DMS53 treated with DMSO at 0.1 percent for 48 hours (cell line): ENCODE measurements at regions not wholly inside any gene's neighbourhood (a gene's known extent, or its start where the extent isn't known, plus 50 kb on each side); places are given as distances from the start of the nearest gene placed in this dataset.
"Not testable (repeated sequence)": the region's sequence is repeated elsewhere in the genome, so short reads cannot be mapped to it uniquely, and the experiment has no call there.

ENCODE experiments used
- DNase-seq: peaks from one replicate; lab custom pipeline; 2025; ENCODE audit not compliant: unreplicated experiment; lab: John Stamatoyannopoulos, UW

- DNase-seq = no peak
Measured at GRCh38 chr5:152527358-152528052, 122.4 kb upstream of the NMUR2 start.

GRCh38 chr5:152529440-152529839, 124.4 kb upstream of the NMUR2 start:
- no peak for DNase-seq

- DNase-seq = peak; percentile 65
Measured at GRCh38 chr5:152532714-152533113, 127.6 kb upstream of the NMUR2 start.

- DNase-seq = no peak
Measured at GRCh38 chr5:152534641-152535040, 129.6 kb upstream of the NMUR2 start.

- no peak for DNase-seq
Measured at GRCh38 chr5:152542741-152543140, 137.7 kb upstream of the NMUR2 start.

- no peak for DNase-seq
Measured at GRCh38 chr5:152546493-152546892, 141.4 kb upstream of the NMUR2 start.

GRCh38 chr5:152547202-152547601, 142.1 kb upstream of the NMUR2 start:
- no peak for DNase-seq

GRCh38 chr5:152549709-152550108, 144.6 kb upstream of the NMUR2 start:
- no peak for DNase-seq

GRCh38 chr5:152551061-152551460, 146.0 kb upstream of the NMUR2 start:
- no peak for DNase-seq

GRCh38 chr5:152556784-152557183, 151.7 kb upstream of the NMUR2 start:
- DNase-seq = no peak

- peak; percentile 68 for DNase-seq
Measured at GRCh38 chr5:152560512-152561137, 155.5 kb upstream of the NMUR2 start.

- DNase-seq = no peak
Measured at GRCh38 chr5:152568016-152568415, 162.9 kb upstream of the NMUR2 start.

- no peak for DNase-seq
Measured at GRCh38 chr5:152572812-152573211, 167.7 kb upstream of the NMUR2 start.

GRCh38 chr5:152584103-152584502, 179.0 kb upstream of the NMUR2 start:
- no peak for DNase-seq

GRCh38 chr5:152592416-152592815, 187.3 kb upstream of the NMUR2 start:
- DNase-seq = no peak

- peak; percentile 10 for DNase-seq
Measured at GRCh38 chr5:152593388-152593787, 188.3 kb upstream of the NMUR2 start.

- no peak for DNase-seq
Measured at GRCh38 chr5:152595405-152595804, 190.3 kb upstream of the NMUR2 start.

GRCh38 chr5:152599096-152599495, 194.0 kb upstream of the NMUR2 start:
- no peak for DNase-seq

GRCh38 chr5:152601806-152602732, 197.0 kb upstream of the NMUR2 start:
- no peak for DNase-seq

- not testable (repeated sequence) for DNase-seq
Measured at GRCh38 chr5:152606050-152606449, 201.0 kb upstream of the NMUR2 start.

GRCh38 chr5:152606776-152607364, 201.8 kb upstream of the NMUR2 start:
- no peak for DNase-seq
